Kidney epithelial cell (primary cell): ENCODE measurements at regions not wholly inside any gene's neighbourhood (a gene's known extent, or its start where the extent isn't known, plus 50 kb on each side); places are given as distances from the start of the nearest gene placed in this dataset.

Source experiments
- DNase-seq: peaks from one replicate; pipeline ENCODE4 v3.0.0-alpha.2; 2010; ENCODE audit warnings: low read depth
- H3K27me3 ChIP-seq: 2 replicates; pipeline ENCODE4 v1.6.0; 2011; ENCODE audit warnings: low read length; ENCODE audit not compliant: control insufficient read depth, insufficient read depth
- H3K36me3 ChIP-seq: 2 replicates; pipeline ENCODE4 v1.5.1; 2011; ENCODE audit warnings: low read length; ENCODE audit not compliant: control insufficient read depth, insufficient read depth
- H3K4me3 ChIP-seq: 2 replicates; pipeline ENCODE4 v1.5.1; 2011; ENCODE audit warnings: low read depth, mild to moderate bottlenecking, control low read depth, low read length
- CTCF ChIP-seq: IDR thresholded peaks from 2 replicates; pipeline ENCODE4 v1.5.1; 2011; ENCODE audit warnings: mild to moderate bottlenecking, moderate library complexity, low read length, control low read depth, inconsistent platforms; ENCODE audit not compliant: insufficient read depth, poor library complexity, severe bottlenecking

GRCh38 chr11:95469258-95469657 lies 238.3 kb upstream of the SESN3 start:
- DNase-seq: no peak
- Histone ChIP-seq H3K27me3 (no peaks in the 10 kb centered on the region), H3K4me3 (no peak overlapping the region), H3K36me3 (no peaks in the 10 kb centered on the region)
- TF ChIP-seq CTCF: no peak

DNA sequence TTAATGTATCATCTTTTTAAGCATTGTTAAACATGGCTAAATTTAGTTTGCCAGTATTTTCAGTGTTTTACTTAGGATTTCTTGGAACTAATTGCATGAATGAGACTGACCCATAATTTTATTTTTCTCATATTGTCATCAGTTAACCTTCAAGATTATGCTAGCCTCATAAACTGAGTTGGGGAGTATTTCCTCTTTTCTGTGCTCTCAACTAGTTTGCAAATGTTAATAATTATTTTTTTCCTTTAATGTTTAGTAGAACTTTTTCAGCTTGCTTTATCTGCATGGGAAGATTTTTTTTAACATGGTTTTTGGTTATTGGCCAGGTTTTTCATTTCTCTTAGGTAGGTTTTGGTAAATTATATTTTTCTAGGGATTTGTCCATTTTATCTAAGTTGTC lies 235.4 kb upstream of the SESN3 start:
- no peaks in the 10 kb centered on the region for H3K36me3 ChIP-seq
- DNase-seq: no peak
- H3K27me3 ChIP-seq: no peaks in the 10 kb centered on the region

GRCh38 chr11:95465887-95466286 lies 234.9 kb upstream of the SESN3 start:
- Histone ChIP-seq H3K4me3 (no peak overlapping the region), H3K27me3 (no peaks in the 10 kb centered on the region), H3K36me3 (no peaks in the 10 kb centered on the region)
- no peak for TF ChIP-seq CTCF
- DNase-seq: no peak

More for the DNA sequence above, 235.4 kb upstream of the SESN3 start:
- H3K4me3 ChIP-seq: no peak overlapping the region
- no peak for TF ChIP-seq CTCF

- no peaks in the 10 kb centered on the region for H3K36me3 ChIP-seq
- no peak for DNase-seq
- no peaks in the 10 kb centered on the region for H3K27me3 ChIP-seq
These were observed 230.9 kb upstream of the SESN3 start for GRCh38 chr11:95461858-95462257.

GRCh38 chr11:95461348-95461747 lies 230.3 kb upstream of the SESN3 start:
- Histone ChIP-seq H3K36me3 (no peaks in the 10 kb centered on the region), H3K27me3 (no peaks in the 10 kb centered on the region), H3K4me3 (no peak overlapping the region)
- TF ChIP-seq CTCF: no peak
- no peak for DNase-seq

More at GRCh38 chr11:95461858-95462257, 230.9 kb upstream of the SESN3 start:
- H3K4me3 ChIP-seq: no peak overlapping the region
- no peak for TF ChIP-seq CTCF

DNA sequence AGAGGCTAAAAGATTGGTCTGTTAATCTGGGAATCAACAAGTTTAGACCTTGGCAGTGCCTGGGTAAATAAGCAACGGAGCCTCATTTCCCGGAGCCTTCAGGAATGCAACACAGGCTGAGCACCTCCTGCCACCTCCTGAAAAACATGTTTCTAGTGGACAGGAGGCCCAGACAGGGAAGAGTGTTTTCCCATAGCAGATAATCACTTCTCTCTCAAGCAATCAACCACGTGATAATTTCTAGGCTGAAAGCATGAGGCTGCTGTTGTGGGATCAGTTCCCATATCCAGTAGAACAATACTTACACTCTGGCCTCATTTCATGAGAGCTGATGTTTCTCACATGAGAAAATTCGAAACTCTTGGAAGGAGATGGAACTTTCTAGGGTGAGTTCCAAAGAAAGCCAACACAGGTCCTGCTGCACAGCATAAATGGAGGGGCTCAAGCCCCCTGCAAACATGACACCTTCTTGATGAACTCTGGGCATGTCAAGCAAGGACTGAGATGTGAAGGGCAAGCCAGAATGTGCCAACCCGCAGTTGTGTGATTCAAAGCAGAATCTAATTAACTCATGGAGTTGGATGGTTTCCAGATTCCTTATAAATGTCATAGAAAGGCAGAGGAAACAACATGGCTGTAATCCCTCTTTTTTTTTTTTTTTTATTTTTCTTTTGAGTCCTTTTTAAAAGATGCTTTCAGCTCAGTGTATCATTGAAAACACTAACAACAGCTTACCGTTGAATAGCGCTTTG lies 228.5 kb upstream of the SESN3 start:
- no peak overlapping the region for H3K4me3 ChIP-seq
- no peak for DNase-seq
- no peak for TF ChIP-seq CTCF
- H3K36me3 ChIP-seq: no peaks in the 10 kb centered on the region
- H3K27me3 ChIP-seq: no peaks in the 10 kb centered on the region
